HG03064 (cell line): ENCODE measurements at regions not wholly inside any gene's neighbourhood (a gene's known extent, or its start where the extent isn't known, plus 50 kb on each side); places are given as distances from the start of the nearest gene placed in this dataset.
"Not testable (repeated sequence)": the region's sequence is repeated elsewhere in the genome, so short reads cannot be mapped to it uniquely, and the experiment has no call there.

Source experiments
- ATAC-seq: cut with Tn5 transposase; IDR thresholded peaks from one replicate; pipeline ENCODE4 v1.9.1; 2021; ENCODE audit warnings: low read depth; ENCODE audit not compliant: unreplicated experiment

GRCh38 chr5:84961193-84961592, 576.5 kb upstream of the EDIL3 start:
- no peak for ATAC-seq

- ATAC-seq: no peak
Measured at GRCh38 chr5:84961903-84962302, 577.2 kb upstream of the EDIL3 start.

GRCh38 chr5:84983093-84983492, 598.4 kb upstream of the EDIL3 start:
- ATAC-seq: no peak

GRCh38 chr5:84985148-84985547, 600.5 kb upstream of the EDIL3 start:
- no peak for ATAC-seq

- ATAC-seq: no peak
Measured at GRCh38 chr5:84986688-84987087, 602.0 kb upstream of the EDIL3 start.

- no peak for ATAC-seq
Measured at GRCh38 chr5:85000671-85001070, 616.0 kb upstream of the EDIL3 start.

GRCh38 chr5:85002026-85002425, 617.3 kb upstream of the EDIL3 start:
- ATAC-seq: not testable (repeated sequence)

GRCh38 chr5:85010014-85010562, 625.4 kb upstream of the EDIL3 start:
- ATAC-seq: no peak

GRCh38 chr5:85017261-85017660, 632.6 kb upstream of the EDIL3 start:
- ATAC-seq: no peak

GRCh38 chr5:85030316-85031084, 645.8 kb upstream of the EDIL3 start:
- no peak for ATAC-seq

GRCh38 chr5:85049020-85049419, 664.3 kb upstream of the EDIL3 start:
- no peak for ATAC-seq

- no peak for ATAC-seq
Measured at GRCh38 chr5:85052826-85053225, 668.1 kb upstream of the EDIL3 start.

GRCh38 chr5:85069659-85070640, 685.3 kb upstream of the EDIL3 start:
- no peak for ATAC-seq

GRCh38 chr5:85077581-85077980, 692.9 kb upstream of the EDIL3 start:
- no peak for ATAC-seq

- ATAC-seq: no peak
Measured at GRCh38 chr5:85096421-85096820, 711.7 kb upstream of the EDIL3 start.

- ATAC-seq: no peak
Measured at GRCh38 chr5:85108471-85108870, 723.8 kb upstream of the EDIL3 start.

GRCh38 chr5:85109616-85110015, 724.9 kb upstream of the EDIL3 start:
- no peak for ATAC-seq

GRCh38 chr5:85132269-85132668, 747.6 kb upstream of the EDIL3 start:
- no peak for ATAC-seq

GRCh38 chr5:85140471-85140870, 755.8 kb upstream of the EDIL3 start:
- ATAC-seq: no peak

- ATAC-seq: no peak
Measured at GRCh38 chr5:85143138-85143537, 758.5 kb upstream of the EDIL3 start.

- ATAC-seq: no peak
Measured at GRCh38 chr5:85148701-85149100, 764.0 kb upstream of the EDIL3 start.
